Panc1 (cell line): ENCODE measurements at regions not wholly inside any gene's neighbourhood (a gene's known extent, or its start where the extent isn't known, plus 50 kb on each side); places are given as distances from the start of the nearest gene placed in this dataset.

Experiments
- CTCF ChIP-seq: fragments of 450-650 bp; IDR thresholded peaks from 2 replicates; pipeline ENCODE4 v1.5.1; 2017; ENCODE audit warnings: mild to moderate bottlenecking
- REST ChIP-seq, 2 experiments: IDR thresholded peaks; 2 replicates each; pipeline ENCODE4 v1.6.1; 2011 to 2012; ENCODE audit warnings: low read depth in 2 of 2, control low read depth in 1 of 2, low read length in 1 of 2, mild to moderate bottlenecking in 1 of 2, moderate library complexity in 1 of 2; ENCODE audit not compliant: insufficient read depth in 1 of 2
- SIN3A ChIP-seq: IDR thresholded peaks from 2 replicates; pipeline ENCODE4 v1.6.1; 2012; ENCODE audit warnings: low read depth, mild to moderate bottlenecking, low read length, moderate library complexity, borderline replicate concordance; ENCODE audit not compliant: insufficient read depth

GRCh38 chr4:131337936-131338335 is 1811.2 kb upstream of the PCDH10 start:
- no peak for TF ChIP-seq CTCF
- no peak for TF ChIP-seq SIN3A
- TF ChIP-seq REST (IDR thresholded peaks at IDR 0.05; ENCODE audit: insufficient read depth in 1 of 2, low read depth in 2 of 2, low read length in 1 of 2): no peak
